GM12872 (cell line): ENCODE measurements at regions not wholly inside any gene's neighbourhood (a gene's known extent, or its start where the extent isn't known, plus 50 kb on each side); places are given as distances from the start of the nearest gene placed in this dataset.

Source experiments
- CTCF ChIP-seq: IDR thresholded peaks from 3 replicates; pipeline ENCODE4 v1.5.1; 2011; ENCODE audit warnings: low read depth, mild to moderate bottlenecking, low read length, moderate library complexity; ENCODE audit not compliant: insufficient read depth

- TF ChIP-seq CTCF, result no peak
Observed at GRCh38 chr4:120431180-120431579, 364.5 kb upstream of the MAD2L1 start.

DNA sequence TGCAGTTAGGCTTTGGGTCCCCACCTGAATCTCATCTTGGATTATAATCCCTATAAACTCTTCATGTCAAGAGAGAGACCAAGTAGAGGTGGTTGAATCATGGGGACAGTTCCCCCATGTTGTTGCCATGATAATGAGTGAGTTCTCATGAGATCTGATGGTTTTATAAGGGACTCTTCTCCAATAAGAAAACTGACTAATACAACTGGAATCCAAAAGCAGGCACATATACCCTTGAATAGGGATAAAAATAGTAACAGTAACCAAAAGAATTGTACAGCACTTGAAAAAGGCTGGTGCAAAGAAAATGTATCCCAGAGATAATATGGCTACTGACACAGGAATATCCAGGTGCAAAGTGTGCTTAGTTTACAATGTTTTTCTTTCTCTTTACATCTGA is 351.5 kb upstream of the MAD2L1 start:
- TF ChIP-seq CTCF, result no peak

GRCh38 chr4:120415896-120416295 is 349.2 kb upstream of the MAD2L1 start:
- no peak for TF ChIP-seq CTCF

DNA sequence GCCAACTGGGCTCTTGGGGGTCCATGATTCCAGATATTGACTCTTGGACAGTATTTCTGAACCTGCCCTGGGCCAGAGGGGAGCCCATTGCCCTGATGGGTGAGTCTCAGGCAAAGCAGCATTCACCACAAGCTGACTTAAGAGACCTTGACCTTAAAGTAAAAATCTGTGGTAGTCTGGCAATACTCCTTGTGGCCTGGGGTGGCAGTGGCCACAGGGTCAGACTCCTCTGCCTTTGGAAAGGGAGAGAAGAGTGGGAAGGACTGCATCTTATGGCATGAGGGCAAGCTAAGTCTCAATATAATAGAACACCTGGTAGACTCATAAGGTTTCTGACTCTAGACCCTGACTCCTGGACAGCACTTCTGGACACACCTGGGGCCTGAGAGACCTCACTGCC is 340.3 kb upstream of the MAD2L1 start:
- TF ChIP-seq CTCF, result 0 out of 3 replicates have a peak, but pooled peaks have one; percentile 2

GRCh38 chr4:120403296-120403695 is 336.6 kb upstream of the MAD2L1 start:
- no peak for TF ChIP-seq CTCF

DNA sequence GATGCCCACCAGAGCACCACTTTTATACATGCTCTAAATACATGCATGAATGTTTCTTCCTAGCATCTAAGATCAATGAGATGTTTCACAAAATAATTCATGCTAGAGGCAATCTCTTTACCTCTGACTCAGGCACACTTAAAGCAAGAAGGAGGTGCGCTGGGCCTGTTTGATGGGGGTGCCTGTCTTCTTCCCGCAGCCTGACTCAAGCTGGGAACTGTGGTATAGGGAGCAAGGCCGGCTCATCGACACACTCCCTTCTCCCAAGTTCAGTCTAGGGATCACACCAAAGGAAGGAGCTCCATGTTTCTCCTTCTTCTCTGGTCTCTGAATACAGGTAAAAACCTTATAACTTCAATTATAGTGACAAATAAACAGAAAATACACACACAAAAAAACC is 333.8 kb upstream of the MAD2L1 start:
- TF ChIP-seq CTCF, result no peak

- no peak for TF ChIP-seq CTCF
Observed at GRCh38 chr4:120399826-120400225, 333.2 kb upstream of the MAD2L1 start.

GRCh38 chr4:120395746-120396145 is 329.1 kb upstream of the MAD2L1 start:
- no peak for TF ChIP-seq CTCF
